ENCODE measurements at regions not wholly inside any gene's neighbourhood (a gene's known extent, or its start where the extent isn't known, plus 50 kb on each side); places are given as distances from the start of the nearest gene placed in this dataset.

DNA sequence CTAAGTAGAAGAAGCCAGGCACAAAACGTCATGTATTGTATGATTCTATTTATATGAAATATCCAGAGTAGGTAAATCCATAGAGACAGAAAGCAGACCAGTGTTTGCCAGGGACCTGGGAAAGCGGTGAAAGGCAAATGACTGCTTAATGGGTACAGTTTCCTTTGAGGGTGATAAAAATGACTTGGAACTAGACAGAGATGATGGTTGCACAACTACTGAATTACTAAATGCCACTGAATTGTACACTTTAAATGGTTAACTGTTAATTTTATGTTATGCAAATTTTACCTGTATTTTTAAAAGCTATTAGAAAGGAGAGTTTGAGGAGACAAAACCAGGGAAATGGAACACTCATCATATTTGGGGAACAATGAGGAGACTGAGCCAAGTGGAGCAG is 61.8 kb upstream of the USP47 start:
- TF ChIP-seq POLR2A (IDR thresholded peaks at IDR 0.05) = no peak
- TF ChIP-seq, protein P1, sequence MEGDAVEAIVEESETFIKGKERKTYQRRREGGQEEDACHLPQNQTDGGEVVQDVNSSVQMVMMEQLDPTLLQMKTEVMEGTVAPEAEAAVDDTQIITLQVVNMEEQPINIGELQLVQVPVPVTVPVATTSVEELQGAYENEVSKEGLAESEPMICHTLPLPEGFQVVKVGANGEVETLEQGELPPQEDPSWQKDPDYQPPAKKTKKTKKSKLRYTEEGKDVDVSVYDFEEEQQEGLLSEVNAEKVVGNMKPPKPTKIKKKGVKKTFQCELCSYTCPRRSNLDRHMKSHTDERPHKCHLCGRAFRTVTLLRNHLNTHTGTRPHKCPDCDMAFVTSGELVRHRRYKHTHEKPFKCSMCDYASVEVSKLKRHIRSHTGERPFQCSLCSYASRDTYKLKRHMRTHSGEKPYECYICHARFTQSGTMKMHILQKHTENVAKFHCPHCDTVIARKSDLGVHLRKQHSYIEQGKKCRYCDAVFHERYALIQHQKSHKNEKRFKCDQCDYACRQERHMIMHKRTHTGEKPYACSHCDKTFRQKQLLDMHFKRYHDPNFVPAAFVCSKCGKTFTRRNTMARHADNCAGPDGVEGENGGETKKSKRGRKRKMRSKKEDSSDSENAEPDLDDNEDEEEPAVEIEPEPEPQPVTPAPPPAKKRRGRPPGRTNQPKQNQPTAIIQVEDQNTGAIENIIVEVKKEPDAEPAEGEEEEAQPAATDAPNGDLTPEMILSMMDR (IDR thresholded peaks at IDR 0.05) = no peak

Data from uterus (tissue), 2 donors.